Heart right ventricle (tissue), 16 donors: ENCODE measurements at regions not wholly inside any gene's neighbourhood (a gene's known extent, or its start where the extent isn't known, plus 50 kb on each side); places are given as distances from the start of the nearest gene placed in this dataset.

Experiments used
- ATAC-seq, 8 donors: fragments of 200-7000 bp; cut with Tn5 transposase; one replicate each; pipeline ENCODE4 v1.9.1; 2020; ENCODE audit warnings: mild to moderate bottlenecking in 8 of 8, moderate library complexity in 8 of 8, moderate number of reproducible peaks in 1 of 8
- DNase-seq, 2 donors: peaks; one replicate each; pipeline ENCODE4 v3.0.0-alpha.2; 2020
- H3K27ac ChIP-seq, 10 donors: fragments of 200-600 bp; sonication (generic) in 2 of 10; one replicate each; pipeline versions ENCODE4 v1.5.0 to v1.8.0; 2020 to 2022; ENCODE audit warnings: mild to moderate bottlenecking in 3 of 10
- H3K27me3 ChIP-seq, 7 donors: fragments of 200-600 bp; one replicate each; pipeline ENCODE4 v1.8.0; 2021 to 2022; ENCODE audit warnings: mild to moderate bottlenecking in 2 of 7
- H3K36me3 ChIP-seq, 9 donors: fragments of 200-600 bp; sonication (generic) in 1 of 9; one replicate each; pipeline versions ENCODE4 v1.5.0 to v1.8.0; 2020 to 2022; ENCODE audit warnings: mild to moderate bottlenecking in 2 of 9
- H3K4me1 ChIP-seq, 9 donors: fragments of 200-600 bp; sonication (generic) in 1 of 9; one replicate each; pipeline versions ENCODE4 v1.5.0 to v1.8.0; 2020 to 2022; ENCODE audit warnings: mild to moderate bottlenecking in 4 of 9
- H3K4me3 ChIP-seq, 10 donors: fragments of 200-600 bp; sonication (generic) in 2 of 10; one replicate each; pipeline versions ENCODE4 v1.5.0 to v1.8.0; 2020 to 2022; ENCODE audit warnings: mild to moderate bottlenecking in 7 of 10, moderate library complexity in 2 of 10
- H3K9me3 ChIP-seq, 11 donors: fragments of 200-600 bp in 10 of 11; sonication (generic) in 2 of 11; one replicate each; pipeline versions ENCODE4 v1.5.0 to v1.8.0; 2013 to 2022; ENCODE audit warnings: mild to moderate bottlenecking in 2 of 11, control low read depth in 1 of 11, moderate library complexity in 1 of 11
- CTCF ChIP-seq, 9 donors: fragments of 200-600 bp; sonication (generic) in 2 of 9; IDR thresholded peaks; one replicate each; pipeline versions ENCODE4 v1.5.0 to v1.8.0; 2021 to 2022; ENCODE audit warnings: antibody characterized with exemption in 9 of 9, mild to moderate bottlenecking in 5 of 9, moderate library complexity in 1 of 9
- whole genome bisulfite sequencing, 2 donors: extraction: QIAGEN DNeasy Blood & Tissue Kit; methylation state at CpG; one replicate each; pipeline ENCODE4 v1.1.7; 2013; ENCODE audit warnings: inconsistent platforms in 1 of 2; 5-methylcytosine and 5-hydroxymethylcytosine counted together
- intact Hi-C, 10 donors: fragments of 100-400 bp; cut with DNase I; formaldehyde crosslinking; loops; one replicate each; pipeline versions ENCODE4 v1.11.1 to v1.14.2; 2022
- donor health status: Arrhythmogenic right ventricular cardiomyopathy.
- donor health status: ischemic (EF 13 %, LVEDD 7.1; RV severe dilation, severe dysfunction).
- donor health status: healthy with polysubstance abuse.
- donor health status: DM: no; HTN: yes; CAD: no.
- donor health status: DM: no; HTN: no; CAD: no.
- donor health status: ischemic (EF 25% LVEDD 6.9; RV normal size, moderate dysfunction).
- donor health status: ischemic (EF 25% LVEDD 5.7; RV mildly dilated, moderate dysfunction).
- donor health status: healthy.
- donor health status: DM: yes; HTN: yes; CAD: no.
- donor health status: Ischemic cardiomyopathy.
- donor health status: ischemic (EF 35%, LVEDD 5.7; RV mildly dilated, moderate dysfunction).
- donor health status: nonischemic (EF 11% LVEDD 7.7; RV severe dilation, severe dysfunction).
- donor health status: DM: yes; HTN: yes; CAD: no.
- donor health status: PGD.
- donor health status: ischemic (EF 29% LVEDD 5.4; RV normal size, mild dysfunction).
- donor health status: nonischemic (EF 23%, LVEDD 6.1; RV moderate dilation, normal function).

- peak in 1 of 8 donors; percentile 42 for ATAC-seq
- no peak for TF ChIP-seq CTCF (IDR thresholded peaks at IDR 0.05)
- Histone ChIP-seq H3K27ac (no peak overlapping the region), H3K27me3 (no peaks in the 10 kb centered on the region), H3K9me3 (peaks cover 0 to 5% (median 0%) of the 10 kb centered on the region in 11 donors), H3K36me3 (no peaks in the 10 kb centered on the region), H3K4me1 (no peaks in the 10 kb centered on the region), H3K4me3 (no peak overlapping the region)
- DNase-seq = no peak
- 73 to 80% methylated on average over 3 of the region's 3 CpGs for WGBS, 2 donors
- intact Hi-C loops = no loop called here
Measured at GRCh38 chr14:87698481-87698880, 294.5 kb downstream of the GALC start.

- no peak for DNase-seq
- no peaks in the 10 kb centered on the region for H3K36me3 ChIP-seq
- H3K27ac ChIP-seq = no peak overlapping the region
- no peak for ATAC-seq
- peaks cover 0 to 5% (median 0%) of the 10 kb centered on the region in 11 donors for H3K9me3 ChIP-seq
- H3K4me1 ChIP-seq = no peaks in the 10 kb centered on the region
- peaks cover 0 to 6% (median 0%) of the 10 kb centered on the region in 7 donors for H3K27me3 ChIP-seq
- intact Hi-C loops = no loop called here
- no peak overlapping the region for H3K4me3 ChIP-seq
- WGBS, 2 donors = 30 to 57% methylated on average over 1 of the region's 1 CpG
- no peak for TF ChIP-seq CTCF (IDR thresholded peaks at IDR 0.05)
Measured at GRCh38 chr14:87696485-87696884, 296.5 kb downstream of the GALC start.

- ATAC-seq = no peak
- TF ChIP-seq CTCF (IDR thresholded peaks at IDR 0.05) = no peak
- no peaks in the 10 kb centered on the region for H3K9me3 ChIP-seq
- intact Hi-C loops = no loop called here
- peak in 1 of 2 donors; percentile 6 for DNase-seq
- H3K4me1 ChIP-seq = no peaks in the 10 kb centered on the region
- no peak overlapping the region for H3K27ac ChIP-seq
- peaks cover 0 to 16% (median 0%) of the 10 kb centered on the region in 7 donors for H3K27me3 ChIP-seq
- no peak overlapping the region for H3K4me3 ChIP-seq
- WGBS, 2 donors = 20 to 25% methylated on average over 15 of the region's 15 CpGs
- H3K36me3 ChIP-seq = no peaks in the 10 kb centered on the region
Measured at GRCh38 chr14:87691042-87691881, 301.7 kb downstream of the GALC start.

- Histone ChIP-seq H3K4me1 (no peaks in the 10 kb centered on the region), H3K27ac (no peak overlapping the region), H3K4me3 (no peak overlapping the region), H3K9me3 (no peaks in the 10 kb centered on the region), H3K27me3 (peaks cover 0 to 16% (median 0%) of the 10 kb centered on the region in 7 donors), H3K36me3 (no peaks in the 10 kb centered on the region)
- no peak for TF ChIP-seq CTCF (IDR thresholded peaks at IDR 0.05)
- ATAC-seq (no peak), DNase-seq (no peak)
- WGBS, 2 donors = 28 to 33% methylated on average over 3 of the region's 3 CpGs
- intact Hi-C loops = no loop called here
Measured at GRCh38 chr14:87690076-87690613, 302.8 kb downstream of the GALC start.
